ENCODE measurements at regions not wholly inside any gene's neighbourhood (a gene's known extent, or its start where the extent isn't known, plus 50 kb on each side); places are given as distances from the start of the nearest gene placed in this dataset.

DNA sequence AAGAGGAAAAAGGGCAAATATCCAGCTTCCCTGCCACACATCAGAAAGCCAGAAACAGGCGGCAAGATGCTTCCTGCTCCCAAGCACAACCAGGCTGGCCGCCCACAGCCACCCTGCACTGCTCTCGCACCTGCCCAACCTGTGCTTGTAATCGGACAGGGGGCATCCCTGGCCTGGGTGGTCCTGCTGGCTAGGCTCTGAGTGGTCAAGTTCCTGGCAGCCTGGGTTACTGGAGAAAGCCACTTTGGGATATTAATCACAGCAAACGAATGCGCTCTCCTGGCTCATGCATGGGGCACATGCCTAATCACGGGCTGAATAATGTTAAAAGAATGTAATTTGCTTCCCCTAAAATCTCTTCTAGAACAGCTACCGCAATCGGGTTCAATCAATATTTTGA, 442.4 kb downstream of the MCTP2 start:
- no peak for TF ChIP-seq POLR2A (IDR thresholded peaks at IDR 0.05)
- TF ChIP-seq, protein P1, sequence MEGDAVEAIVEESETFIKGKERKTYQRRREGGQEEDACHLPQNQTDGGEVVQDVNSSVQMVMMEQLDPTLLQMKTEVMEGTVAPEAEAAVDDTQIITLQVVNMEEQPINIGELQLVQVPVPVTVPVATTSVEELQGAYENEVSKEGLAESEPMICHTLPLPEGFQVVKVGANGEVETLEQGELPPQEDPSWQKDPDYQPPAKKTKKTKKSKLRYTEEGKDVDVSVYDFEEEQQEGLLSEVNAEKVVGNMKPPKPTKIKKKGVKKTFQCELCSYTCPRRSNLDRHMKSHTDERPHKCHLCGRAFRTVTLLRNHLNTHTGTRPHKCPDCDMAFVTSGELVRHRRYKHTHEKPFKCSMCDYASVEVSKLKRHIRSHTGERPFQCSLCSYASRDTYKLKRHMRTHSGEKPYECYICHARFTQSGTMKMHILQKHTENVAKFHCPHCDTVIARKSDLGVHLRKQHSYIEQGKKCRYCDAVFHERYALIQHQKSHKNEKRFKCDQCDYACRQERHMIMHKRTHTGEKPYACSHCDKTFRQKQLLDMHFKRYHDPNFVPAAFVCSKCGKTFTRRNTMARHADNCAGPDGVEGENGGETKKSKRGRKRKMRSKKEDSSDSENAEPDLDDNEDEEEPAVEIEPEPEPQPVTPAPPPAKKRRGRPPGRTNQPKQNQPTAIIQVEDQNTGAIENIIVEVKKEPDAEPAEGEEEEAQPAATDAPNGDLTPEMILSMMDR (IDR thresholded peaks at IDR 0.05), result no peak

Data from body of pancreas (tissue), 4 donors.